ENCODE measurements at regions not wholly inside any gene's neighbourhood (a gene's known extent, or its start where the extent isn't known, plus 50 kb on each side); places are given as distances from the start of the nearest gene placed in this dataset.
"Not testable (repeated sequence)": the region's sequence is repeated elsewhere in the genome, so short reads cannot be mapped to it uniquely, and the experiment has no call there.

GRCh38 chr6:118708055-118708454 is 56.7 kb upstream of the CEP85L start:
- POLR2A ChIA-PET = interaction anchor here (0.9 kb wide), 1 partner anchor 35 kb away, joined by 5 read pairs; no protein-coding TSS in a partner anchor
- CTCF ChIA-PET = no interaction called here
- no peak overlapping the region; the same call in 1 of the 2 replicates for H3K4me3 ChIP-seq (ENCODE audit: low read depth, low read length)
- DNase-seq (ENCODE audit: low read depth, low spot score) = no peak
- TF ChIP-seq, protein P1, sequence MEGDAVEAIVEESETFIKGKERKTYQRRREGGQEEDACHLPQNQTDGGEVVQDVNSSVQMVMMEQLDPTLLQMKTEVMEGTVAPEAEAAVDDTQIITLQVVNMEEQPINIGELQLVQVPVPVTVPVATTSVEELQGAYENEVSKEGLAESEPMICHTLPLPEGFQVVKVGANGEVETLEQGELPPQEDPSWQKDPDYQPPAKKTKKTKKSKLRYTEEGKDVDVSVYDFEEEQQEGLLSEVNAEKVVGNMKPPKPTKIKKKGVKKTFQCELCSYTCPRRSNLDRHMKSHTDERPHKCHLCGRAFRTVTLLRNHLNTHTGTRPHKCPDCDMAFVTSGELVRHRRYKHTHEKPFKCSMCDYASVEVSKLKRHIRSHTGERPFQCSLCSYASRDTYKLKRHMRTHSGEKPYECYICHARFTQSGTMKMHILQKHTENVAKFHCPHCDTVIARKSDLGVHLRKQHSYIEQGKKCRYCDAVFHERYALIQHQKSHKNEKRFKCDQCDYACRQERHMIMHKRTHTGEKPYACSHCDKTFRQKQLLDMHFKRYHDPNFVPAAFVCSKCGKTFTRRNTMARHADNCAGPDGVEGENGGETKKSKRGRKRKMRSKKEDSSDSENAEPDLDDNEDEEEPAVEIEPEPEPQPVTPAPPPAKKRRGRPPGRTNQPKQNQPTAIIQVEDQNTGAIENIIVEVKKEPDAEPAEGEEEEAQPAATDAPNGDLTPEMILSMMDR (IDR thresholded peaks at IDR 0.05; ENCODE audit: insufficient read depth, low read length, missing control alignments) = no peak

DNA sequence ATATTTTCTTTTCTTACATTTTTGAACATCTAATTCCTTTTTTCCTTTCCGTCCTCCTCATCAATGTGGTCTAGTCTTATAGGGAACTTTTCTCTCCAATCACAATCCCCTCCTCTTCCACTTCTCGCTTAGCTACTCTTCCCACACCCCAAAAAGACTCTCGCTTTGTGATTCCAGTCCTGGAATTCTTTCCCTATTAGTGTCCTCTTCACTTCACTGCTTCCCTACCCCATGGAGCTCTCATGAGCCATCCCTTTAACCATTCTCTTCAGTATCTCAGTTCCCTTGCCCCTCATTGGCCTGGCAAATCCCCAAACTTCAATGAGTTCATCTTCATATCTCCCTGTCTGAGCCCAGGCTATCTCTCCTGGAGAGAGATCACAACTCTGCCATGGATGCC is 55.3 kb upstream of the CEP85L start:
- ChIA-PET POLR2A (no interaction called here), CTCF (interaction anchor here (0.8 to 1.9 kb wide), 3 partner anchors 9 to 150 kb away, joined by 3 to 7 read pairs (median 3); no protein-coding TSS in a partner anchor)
- no peak overlapping the region for H3K4me3 ChIP-seq (ENCODE audit: low read depth, low read length)
- TF ChIP-seq, protein P1 (IDR thresholded peaks at IDR 0.05; ENCODE audit: insufficient read depth, low read length, missing control alignments) = no peak
- no peak for DNase-seq (ENCODE audit: low read depth, low spot score)

- TF ChIP-seq, protein P1 (IDR thresholded peaks at IDR 0.05; ENCODE audit: insufficient read depth, low read length, missing control alignments) = no peak
- ChIA-PET POLR2A (no interaction called here), CTCF (interaction anchor here (0.8 to 1.9 kb wide), 4 partner anchors 9 to 421 kb away, joined by 3 to 7 read pairs (median 3); no protein-coding TSS in a partner anchor)
- DNase-seq (ENCODE audit: low read depth, low spot score) = peak; percentile 54
- peak overlapping the region; percentile 9 for H3K4me3 ChIP-seq (ENCODE audit: low read depth, low read length)
These were observed 54.4 kb upstream of the CEP85L start for GRCh38 chr6:118705544-118706491.

DNA sequence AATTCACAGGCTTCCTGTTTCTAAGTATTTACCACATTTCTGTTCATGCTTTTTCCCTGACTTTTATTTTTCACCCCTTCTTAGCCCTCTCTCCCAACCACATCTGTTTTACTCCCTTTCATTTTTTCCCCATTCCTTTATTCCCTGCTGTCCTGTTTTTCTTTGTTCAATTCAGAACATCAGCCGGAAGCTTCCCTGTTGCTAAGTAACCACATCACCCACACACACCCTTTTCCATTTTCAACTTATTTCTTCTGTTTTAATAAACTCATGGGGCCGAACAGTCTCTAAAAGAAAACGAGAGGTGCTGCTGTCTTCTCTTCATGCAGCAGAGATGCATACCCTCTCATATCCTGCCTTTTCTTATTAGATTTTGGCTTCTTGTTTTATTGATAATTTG is 53.5 kb upstream of the CEP85L start:
- CTCF ChIA-PET = interaction anchor here (1.0 kb wide), 1 partner anchor 420 kb away, joined by 3 read pairs; no protein-coding TSS in a partner anchor
- POLR2A ChIA-PET = no interaction called here
- no peak overlapping the region for H3K4me3 ChIP-seq (ENCODE audit: low read depth, low read length)
- no peak for DNase-seq (ENCODE audit: low read depth, low spot score)
- TF ChIP-seq, protein P1 (IDR thresholded peaks at IDR 0.05; ENCODE audit: insufficient read depth, low read length, missing control alignments) = no peak

DNA sequence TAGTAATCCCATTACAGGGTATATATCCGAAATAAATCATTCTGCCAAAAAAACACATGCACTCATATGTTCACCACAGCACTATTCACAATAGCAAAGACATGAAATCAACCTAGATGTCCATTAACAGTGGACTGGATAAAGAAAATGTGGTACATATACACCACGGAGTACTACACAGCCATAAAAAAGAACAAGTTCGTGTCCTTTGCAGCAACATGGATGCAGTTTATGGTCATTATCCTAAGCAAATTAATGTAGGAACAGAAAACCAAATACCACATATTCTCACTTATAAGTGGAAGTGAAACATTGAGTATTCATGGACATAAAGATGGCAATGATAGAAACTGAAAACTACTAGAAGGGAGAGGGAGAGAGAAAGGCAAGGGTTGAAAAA is 49.9 kb upstream of the CEP85L start:
- CTCF ChIA-PET; H3K4me3 ChIP-seq (ENCODE audit: low read depth, low read length); POLR2A ChIA-PET; DNase-seq (ENCODE audit: low read depth, low spot score): not testable (repeated sequence)
